SK-N-MC (cell line): ENCODE measurements at regions not wholly inside any gene's neighbourhood (a gene's known extent, or its start where the extent isn't known, plus 50 kb on each side); places are given as distances from the start of the nearest gene placed in this dataset.
A peak's percentile ranks its signal among the peaks of the same experiment; 100 is the strongest.

ENCODE experiments used
- DNase-seq: peaks from one replicate; pipeline ENCODE4 v3.0.0-alpha.2; 2011; ENCODE audit warnings: low read depth, low spot score
- H3K27ac ChIP-seq: fragments of 200-600 bp; sonication (generic); 2 replicates; pipeline ENCODE4 v1.5.1; 2016; ENCODE audit warnings: mixed run types
- H3K36me3 ChIP-seq: fragments of 200-600 bp; sonication (generic); 2 replicates; pipeline ENCODE4 v1.6.1; 2017; ENCODE audit warnings: antibody characterized with exemption, low read length, mixed read lengths; ENCODE audit not compliant: insufficient read depth
- H3K4me3 ChIP-seq: fragments of 200-600 bp; sonication (generic); 2 replicates; pipeline ENCODE4 v1.5.1; 2016
- H3K9ac ChIP-seq: fragments of 200-600 bp; sonication (generic); 2 replicates; pipeline ENCODE4 v1.8.0; 2017; ENCODE audit warnings: mixed run types, mixed read lengths; ENCODE audit not compliant: insufficient read length
- H3K9me3 ChIP-seq: fragments of 200-600 bp; sonication (generic); 2 replicates; pipeline ENCODE4 v1.6.1; 2017; ENCODE audit warnings: low read depth, mild to moderate bottlenecking, antibody characterized with exemption, low read length, moderate library complexity, mixed read lengths
- EZH2 ChIP-seq: fragments of 200-600 bp; sonication (generic); IDR thresholded peaks from one replicate; pipeline ENCODE4 v1.6.1; 2017; ENCODE audit warnings: antibody characterized with exemption
- FOXP2 ChIP-seq: optimal IDR thresholded peaks from 2 replicates; pipeline ENCODE3; 2011; ENCODE audit warnings: mild to moderate bottlenecking, moderate library complexity; ENCODE audit not compliant: insufficient read depth; ENCODE audit errors: extremely low read length, control extremely low read depth
- POLR2AphosphoS5 ChIP-seq: IDR thresholded peaks from 2 replicates; pipeline ENCODE4 v1.6.1; 2012; ENCODE audit warnings: mild to moderate bottlenecking, low read depth, low read length, borderline replicate concordance

DNA sequence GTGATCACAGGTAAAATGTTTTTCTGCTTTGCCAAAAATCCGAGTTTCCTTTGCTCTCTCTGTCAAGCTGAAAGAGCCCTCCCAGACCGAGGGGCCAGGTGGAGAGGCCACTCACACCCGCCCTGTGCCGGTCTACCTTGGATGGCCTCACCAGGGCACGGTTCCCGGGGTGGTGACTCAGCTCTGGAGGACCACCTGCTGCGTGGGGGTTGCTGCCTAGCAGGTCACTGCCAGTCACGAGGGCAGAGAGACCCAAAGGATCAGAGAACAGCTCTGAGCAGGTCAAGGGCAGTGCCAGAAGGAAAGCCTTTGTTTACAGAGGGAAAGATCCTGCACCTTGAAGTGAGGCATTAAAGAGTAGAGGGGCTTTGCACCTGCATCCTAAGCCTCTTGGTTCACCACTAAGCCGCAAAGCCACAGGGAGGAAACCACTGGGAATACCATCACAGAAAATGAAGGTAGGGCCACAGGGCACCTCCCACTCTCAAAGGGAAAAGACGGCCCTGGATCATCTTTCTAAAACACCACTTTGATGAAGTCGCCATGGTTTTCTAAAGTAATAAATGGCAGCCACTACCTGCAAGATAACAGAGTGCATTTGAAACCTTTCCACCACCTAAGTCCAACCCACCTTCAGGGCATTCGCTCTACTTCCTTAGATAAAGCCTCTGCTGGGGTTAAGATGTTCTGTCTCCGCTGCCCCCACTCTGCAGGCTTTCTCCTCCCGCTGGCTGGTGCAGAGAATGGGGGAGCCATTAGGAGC, 160.3 kb upstream of the KLF14 start:
- TF ChIP-seq EZH2 (no peak), POLR2AphosphoS5 (no peak), FOXP2 (no peak)
- H3K9ac ChIP-seq: no peak overlapping the region
- no peak for DNase-seq

DNA sequence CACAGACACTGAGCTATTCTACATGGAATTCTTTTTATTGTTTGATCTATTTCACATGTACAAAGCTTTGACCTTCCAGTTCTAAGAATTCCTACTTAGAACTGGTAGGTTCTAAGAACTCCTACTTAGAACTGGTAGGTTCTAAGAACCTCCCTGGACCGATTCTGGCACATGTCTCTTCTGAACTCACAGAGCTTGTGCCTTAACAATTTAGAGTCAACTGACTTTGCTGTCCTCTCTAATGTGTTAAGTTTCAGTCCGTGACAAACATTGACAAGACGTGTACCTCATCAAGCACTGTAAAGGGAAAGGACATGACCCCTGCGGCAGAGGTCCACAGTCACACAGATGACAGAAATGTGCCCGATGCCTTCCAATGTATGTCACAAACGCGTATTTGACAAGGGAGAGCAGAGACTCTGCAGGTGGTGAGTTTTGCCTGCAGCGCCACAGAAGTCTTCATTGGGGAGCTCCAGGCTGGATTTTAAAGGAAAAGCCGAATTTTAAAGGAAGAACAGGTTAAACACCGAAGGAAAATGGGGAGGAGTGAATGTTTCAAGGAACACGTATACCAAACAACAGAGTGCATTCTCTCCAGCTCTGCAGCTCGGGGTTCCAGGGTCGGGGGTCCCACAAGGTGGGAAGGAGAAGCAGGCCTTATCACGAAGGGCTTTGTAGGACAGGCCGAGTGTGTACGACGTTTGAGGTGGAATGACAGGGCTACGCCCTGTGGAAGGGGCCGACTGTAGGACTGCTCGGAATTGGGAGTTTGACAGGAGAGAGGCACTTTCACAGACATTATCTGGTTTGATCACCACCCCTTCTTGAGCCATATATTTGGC, 161.1 kb upstream of the KLF14 start:
- Histone ChIP-seq H3K27ac (peak overlapping the region; percentile 60), H3K36me3 (peaks cover 83% of the 10 kb centered on the region), H3K4me3 (no peak overlapping the region), H3K9ac (peak overlapping the region; percentile 45), H3K9me3 (peaks cover 4% of the 10 kb centered on the region; the same call in 1 of the 2 replicates)
- DNase-seq: no peak
- TF ChIP-seq FOXP2 (no peak), EZH2 (no peak), POLR2AphosphoS5 (no peak)

More for the DNA sequence above, 160.3 kb upstream of the KLF14 start:
- no peak overlapping the region for H3K4me3 ChIP-seq
- H3K9me3 ChIP-seq: no peaks in the 10 kb centered on the region
- peaks cover 82% of the 10 kb centered on the region for H3K36me3 ChIP-seq
- H3K27ac ChIP-seq: peak overlapping the region; percentile 60

DNA sequence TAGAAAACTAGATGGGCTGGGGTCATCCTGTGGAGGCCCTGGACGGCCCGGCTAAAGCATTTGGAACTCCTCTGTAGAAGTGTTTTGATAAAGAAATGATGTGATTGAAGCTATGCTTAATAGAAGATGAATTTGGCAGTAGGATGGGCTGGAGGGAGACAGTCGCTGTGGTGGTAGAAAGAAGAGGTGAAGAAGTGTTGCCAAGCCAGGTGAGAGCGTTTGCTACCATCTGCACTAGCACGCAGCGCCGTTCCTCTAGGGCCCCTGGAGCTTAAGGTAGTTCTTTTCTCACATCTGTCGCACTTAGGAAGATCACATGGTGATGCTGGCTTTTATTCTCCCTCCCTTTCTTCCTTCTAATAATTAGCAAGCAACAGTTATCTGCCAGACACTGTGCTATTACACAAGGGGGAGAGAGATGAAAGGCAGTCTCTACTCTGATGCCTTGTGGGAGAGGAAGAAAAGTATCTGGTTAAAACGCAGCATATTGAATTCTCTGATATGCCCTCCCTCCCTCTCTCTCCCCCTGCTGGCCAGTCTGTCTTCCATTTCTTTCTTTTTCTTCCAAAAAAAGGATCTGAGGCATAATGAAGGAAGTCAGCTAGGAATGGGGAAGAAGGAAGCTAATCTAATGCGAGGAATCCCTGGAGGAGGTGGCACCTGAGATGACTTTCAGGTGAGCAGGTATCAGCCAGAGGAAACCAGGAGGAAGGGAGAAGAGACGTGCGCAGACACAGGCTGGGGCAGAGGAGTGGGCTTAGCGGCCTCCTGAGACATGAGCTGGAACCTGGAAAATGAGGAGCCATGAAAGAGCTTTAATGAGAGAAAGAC, 162.3 kb upstream of the KLF14 start:
- no peak for DNase-seq
- peaks cover 5% of the 10 kb centered on the region; the same call in 1 of the 2 replicates for H3K9me3 ChIP-seq
- H3K27ac ChIP-seq: peak overlapping the region; percentile 60
- peaks cover 83% of the 10 kb centered on the region for H3K36me3 ChIP-seq
- peak overlapping the region; percentile 19 for H3K9ac ChIP-seq
- no peak for TF ChIP-seq EZH2
- no peak for TF ChIP-seq FOXP2
- TF ChIP-seq POLR2AphosphoS5: no peak
- H3K4me3 ChIP-seq: no peak overlapping the region

DNA sequence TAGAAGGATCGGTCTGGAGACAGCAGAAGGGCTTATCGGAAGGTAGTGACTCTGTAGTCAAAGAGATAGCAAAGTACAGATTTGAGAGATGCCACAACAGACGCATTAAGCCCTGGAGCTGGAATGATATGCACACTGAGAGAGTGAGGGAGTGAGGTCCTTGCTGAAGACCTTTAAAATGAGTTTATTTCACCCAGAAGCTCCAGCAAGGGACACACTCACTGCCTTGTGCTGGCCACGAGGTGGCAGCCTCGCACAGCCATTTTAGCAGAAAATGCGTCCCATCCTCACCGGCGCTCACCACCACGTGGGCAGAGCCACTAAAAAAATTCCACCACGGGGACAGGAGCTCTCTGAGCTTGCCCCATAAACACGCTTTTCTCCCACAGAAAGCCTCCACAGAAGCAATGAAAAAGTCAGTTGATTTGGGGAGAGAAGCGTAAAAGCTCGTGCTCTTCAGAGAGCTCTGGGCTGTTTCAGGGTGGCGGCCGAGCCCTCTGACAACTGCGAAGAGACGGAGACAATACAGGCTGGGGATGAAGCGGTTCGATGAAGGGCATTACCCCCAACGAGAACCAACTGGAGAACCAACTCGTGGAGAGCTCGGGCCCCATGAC, 163.0 kb upstream of the KLF14 start:
- no peak for DNase-seq
- Histone ChIP-seq H3K4me3 (no peak overlapping the region), H3K9me3 (peaks cover 5% of the 10 kb centered on the region; the same call in 1 of the 2 replicates), H3K9ac (peak overlapping the region; percentile 8), H3K27ac (peak overlapping the region; percentile 60), H3K36me3 (peaks cover 85% of the 10 kb centered on the region)
- TF ChIP-seq FOXP2: no peak
- no peak for TF ChIP-seq EZH2

DNA sequence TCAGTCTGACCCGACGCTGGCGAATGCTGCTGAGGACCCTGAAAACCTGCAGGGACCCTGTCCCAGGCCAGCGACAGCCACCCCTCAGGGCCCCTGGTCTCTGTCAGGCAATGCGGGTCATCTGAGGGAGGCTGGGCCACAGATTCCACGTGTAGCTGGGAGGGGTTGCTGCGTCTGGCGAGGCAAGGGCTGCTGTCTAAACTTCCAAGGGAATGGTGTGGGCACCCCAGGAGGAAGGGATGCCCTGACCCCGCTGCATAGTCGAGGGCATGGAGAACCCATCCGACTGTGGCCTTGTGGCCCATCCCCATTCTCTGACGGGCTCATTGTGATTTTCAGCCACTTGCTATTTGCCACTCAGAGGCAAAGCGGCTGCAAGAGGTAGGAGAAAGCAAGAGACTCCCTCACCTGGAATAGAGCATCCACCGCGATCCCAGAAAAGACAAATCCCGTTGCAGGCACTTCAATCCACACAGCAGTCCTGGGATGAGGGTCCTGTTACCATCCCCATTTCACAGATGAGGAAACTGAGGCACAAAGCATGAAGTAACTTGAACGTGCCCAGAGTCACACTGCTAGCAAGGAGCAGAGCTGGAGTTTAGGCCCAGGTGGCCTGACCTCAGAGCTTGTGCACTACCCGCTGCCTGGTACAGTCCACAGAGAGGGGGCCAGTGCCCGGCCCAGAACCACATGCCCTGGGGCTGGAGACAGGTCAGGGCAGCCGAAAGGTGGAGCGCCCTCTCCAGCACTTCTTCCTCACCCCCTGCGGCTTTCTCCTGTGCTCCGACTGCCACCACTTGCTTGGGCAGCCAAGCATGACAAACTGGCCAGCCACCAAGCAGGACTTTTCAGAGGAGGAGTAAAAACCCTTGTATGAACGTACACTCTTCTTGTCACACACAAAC, 163.8 kb upstream of the KLF14 start:
- TF ChIP-seq EZH2: no peak
- TF ChIP-seq POLR2AphosphoS5: no peak
- TF ChIP-seq FOXP2: no peak
- peak overlapping the region; percentile 8 for H3K9ac ChIP-seq
- no peak for DNase-seq
- no peak overlapping the region for H3K4me3 ChIP-seq
- H3K27ac ChIP-seq: peak overlapping the region; percentile 60
- H3K36me3 ChIP-seq: peaks cover 89% of the 10 kb centered on the region
- H3K9me3 ChIP-seq: peaks cover 5% of the 10 kb centered on the region; the same call in 1 of the 2 replicates

DNA sequence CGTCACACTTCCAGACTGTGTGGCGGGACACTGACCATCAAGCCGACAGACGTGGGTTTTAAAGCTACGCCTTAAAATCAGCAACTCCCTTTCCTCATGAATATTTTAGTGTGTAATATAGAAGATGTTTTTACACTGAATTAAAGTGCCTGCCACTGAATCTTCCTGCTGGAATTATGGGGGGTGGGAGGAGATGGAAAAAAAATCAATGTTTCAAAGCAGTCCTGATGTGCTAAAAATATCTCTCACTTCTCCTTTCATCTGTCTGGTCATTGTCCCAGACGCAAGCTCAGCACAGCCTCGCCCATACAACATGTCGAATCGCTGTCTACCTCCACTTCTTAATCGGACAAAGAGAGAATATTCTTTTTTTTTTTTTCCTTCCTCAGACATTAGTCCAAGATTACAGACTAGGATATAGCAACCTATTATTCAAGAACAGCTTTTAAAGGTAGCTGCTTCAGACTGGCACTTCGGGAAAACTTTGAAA, 165.1 kb upstream of the KLF14 start:
- no peak overlapping the region for H3K4me3 ChIP-seq
- peak overlapping the region; percentile 16; the same call in 1 of the 2 replicates for H3K27ac ChIP-seq
- H3K36me3 ChIP-seq: peaks cover 96% of the 10 kb centered on the region
- H3K9me3 ChIP-seq: peaks cover 5% of the 10 kb centered on the region; the same call in 1 of the 2 replicates
- DNase-seq: no peak
- H3K9ac ChIP-seq: no peak overlapping the region
- TF ChIP-seq EZH2: no peak
